Mucosa of descending colon (tissue), 3 donors: ENCODE measurements at regions not wholly inside any gene's neighbourhood (a gene's known extent, or its start where the extent isn't known, plus 50 kb on each side); places are given as distances from the start of the nearest gene placed in this dataset.

Source experiments
- ATAC-seq: fragments of 200-7000 bp; cut with Tn5 transposase; one replicate; pipeline ENCODE4 v1.9.1; 2020; ENCODE audit warnings: mild to moderate bottlenecking, moderate library complexity
- DNase-seq, 3 donors: peaks; one replicate each; pipeline ENCODE4 v3.0.0-alpha.2; 2020
- H3K36me3 ChIP-seq: fragments of 200-600 bp; one replicate; pipeline ENCODE4 v1.8.0; 2021; ENCODE audit warnings: low read depth, mild to moderate bottlenecking
- H3K4me1 ChIP-seq: fragments of 200-600 bp; one replicate; pipeline ENCODE4 v1.8.0; 2021; ENCODE audit warnings: low read depth, mild to moderate bottlenecking
- H3K4me3 ChIP-seq: fragments of 200-600 bp; one replicate; pipeline ENCODE4 v1.8.0; 2021; ENCODE audit warnings: mild to moderate bottlenecking
- H3K9me3 ChIP-seq: fragments of 200-600 bp; one replicate; pipeline ENCODE4 v1.8.0; 2021; ENCODE audit warnings: mild to moderate bottlenecking
- CTCF ChIP-seq: fragments of 200-600 bp; IDR thresholded peaks from one replicate; pipeline ENCODE4 v1.8.0; 2022; ENCODE audit warnings: antibody characterized with exemption, mild to moderate bottlenecking
- intact Hi-C, 2 donors: fragments of 100-400 bp; cut with DNase I in 1 of 2; cut with micrococcal nuclease in 1 of 2; formaldehyde crosslinking; loops; one replicate each; pipeline versions ENCODE4 v1.11.0 to v1.11.1; 2022; cut with DNase I, micrococcal nuclease
- donor health status: DM: no; HTN: no; CAD: no; lungs with moderate emphysema.
- donor health status: DM: no; HTN: no; CAD: no.
- donor health status: DM: no; HTN: yes; CAD: no.

- no peaks in the 10 kb centered on the region for H3K9me3 ChIP-seq
- DNase-seq (no peak), ATAC-seq (no peak)
- no peaks in the 10 kb centered on the region for H3K4me1 ChIP-seq
- no peaks in the 10 kb centered on the region for H3K36me3 ChIP-seq
- no peak overlapping the region for H3K4me3 ChIP-seq
- intact Hi-C loops, result no loop called here
- TF ChIP-seq CTCF, result no peak
Measured at GRCh38 chr2:83633423-83633822, 825.7 kb downstream of the SUCLG1 start.

- no peak for ATAC-seq
- no peak for DNase-seq
- no peaks in the 10 kb centered on the region for H3K4me1 ChIP-seq
- H3K9me3 ChIP-seq, result no peaks in the 10 kb centered on the region
- TF ChIP-seq CTCF, result no peak
- intact Hi-C loops, result no loop called here
- H3K36me3 ChIP-seq, result no peaks in the 10 kb centered on the region
- H3K4me3 ChIP-seq, result no peak overlapping the region
Measured at GRCh38 chr2:83630351-83630750, 828.7 kb downstream of the SUCLG1 start.

GRCh38 chr2:83615511-83615910 is 843.6 kb downstream of the SUCLG1 start:
- TF ChIP-seq CTCF, result no peak
- H3K4me3 ChIP-seq, result no peak overlapping the region
- intact Hi-C loops, result no loop called here

GRCh38 chr2:83613178-83613577 is 845.9 kb downstream of the SUCLG1 start:
- Histone ChIP-seq H3K4me3 (no peak overlapping the region), H3K4me1 (no peaks in the 10 kb centered on the region), H3K9me3 (no peaks in the 10 kb centered on the region), H3K36me3 (no peaks in the 10 kb centered on the region)
- ATAC-seq (no peak), DNase-seq (no peak)
- intact Hi-C loops, result no loop called here
- no peak for TF ChIP-seq CTCF

More at GRCh38 chr2:83615511-83615910, 843.6 kb downstream of the SUCLG1 start:
- no peaks in the 10 kb centered on the region for H3K4me1 ChIP-seq
- no peak for DNase-seq
- H3K36me3 ChIP-seq, result no peaks in the 10 kb centered on the region
- no peak for ATAC-seq
- H3K9me3 ChIP-seq, result no peaks in the 10 kb centered on the region

GRCh38 chr2:83602753-83603152 is 856.3 kb downstream of the SUCLG1 start:
- ATAC-seq (no peak), DNase-seq (no peak)
- Histone ChIP-seq H3K36me3 (no peaks in the 10 kb centered on the region), H3K4me3 (no peak overlapping the region), H3K4me1 (no peaks in the 10 kb centered on the region), H3K9me3 (no peaks in the 10 kb centered on the region)
- intact Hi-C loops, result no loop called here
- TF ChIP-seq CTCF, result no peak

GRCh38 chr2:83596592-83597282 is 862.3 kb downstream of the SUCLG1 start:
- no peak for TF ChIP-seq CTCF
- H3K4me3 ChIP-seq, result no peak overlapping the region
- DNase-seq, result no peak
- ATAC-seq, result no peak
- intact Hi-C loops, result no loop called here
- no peaks in the 10 kb centered on the region for H3K4me1 ChIP-seq
- H3K9me3 ChIP-seq, result no peaks in the 10 kb centered on the region
- H3K36me3 ChIP-seq, result no peaks in the 10 kb centered on the region
